ENCODE measurements at regions not wholly inside any gene's neighbourhood (a gene's known extent, or its start where the extent isn't known, plus 50 kb on each side); places are given as distances from the start of the nearest gene placed in this dataset.

- TF ChIP-seq CTCF (IDR thresholded peaks at IDR 0.05) (no peak), POLR2A (IDR thresholded peaks at IDR 0.05) (no peak)
Observed at GRCh38 chr3:106421426-106421825, 552.6 kb upstream of the CBLB start.

All from Peyer's patch (tissue), 4 donors.